ENCODE measurements at regions not wholly inside any gene's neighbourhood (a gene's known extent, or its start where the extent isn't known, plus 50 kb on each side); places are given as distances from the start of the nearest gene placed in this dataset.

GRCh38 chr13:109846185-109846584, 59.8 kb upstream of the IRS2 start:
- no peak for DNase-seq

- no peak for DNase-seq
These were observed 58.0 kb upstream of the IRS2 start for GRCh38 chr13:109844396-109844795.

- no peak for DNase-seq
These were observed 57.3 kb upstream of the IRS2 start for GRCh38 chr13:109843695-109844094.

GRCh38 chr13:109842212-109842920, 56.0 kb upstream of the IRS2 start:
- DNase-seq, result no peak

- no peak for DNase-seq
These were observed 54.5 kb upstream of the IRS2 start for GRCh38 chr13:109840893-109841287.

GRCh38 chr13:109840201-109840892, 54.0 kb upstream of the IRS2 start:
- peak; percentile 19 for DNase-seq

GRCh38 chr13:109836629-109837607, 50.5 kb upstream of the IRS2 start:
- no peak for DNase-seq

Measured in SIG-M5 (cell line).